ENCODE measurements at regions not wholly inside any gene's neighbourhood (a gene's known extent, or its start where the extent isn't known, plus 50 kb on each side); places are given as distances from the start of the nearest gene placed in this dataset.

GRCh38 chr20:52342913-52343312, 151.3 kb upstream of the ZFP64 start:
- Histone ChIP-seq H4K20me1 (replicated peaks in 1 of 2; ENCODE audit: control insufficient read depth in 1 of 2, insufficient read depth in 2 of 2, low read length in 2 of 2) (no peaks in the 10 kb centered on the region), H3K79me2 (ENCODE audit: control insufficient read depth in 1 of 2, insufficient read depth in 2 of 2, low read length in 2 of 2) (no peaks in the 10 kb centered on the region), H3K9ac (replicated peaks in 1 of 4; ENCODE audit: extremely low read depth in 1 of 4, low read depth in 3 of 4, low read length in 3 of 4) (no peak overlapping the region), H3K23me2 (ENCODE audit: low read depth, low read length) (no peaks in the 10 kb centered on the region), H2BK120ac (replicated peaks; ENCODE audit: low read depth, low read length) (no peak overlapping the region), H3K56ac (replicated peaks; ENCODE audit: insufficient read length, low read depth, low read length) (no peak overlapping the region), H4K91ac (replicated peaks; ENCODE audit: insufficient read length, low read length) (no peak overlapping the region), H3K18ac (ENCODE audit: extremely low read depth, low read length) (no peak overlapping the region), H3K23ac (ENCODE audit: insufficient read length) (no peak overlapping the region), H3K4me1 (replicated peaks in 1 of 4; ENCODE audit: control insufficient read depth in 3 of 4, insufficient read depth in 4 of 4, low read length in 3 of 4) (no peaks in the 10 kb centered on the region), H2BK5ac (ENCODE audit: low read depth, low read length) (no peak overlapping the region), H2BK20ac (ENCODE audit: low read length) (no peak overlapping the region), H3K27ac (ENCODE audit: low read depth, low read length) (no peak overlapping the region), H3K79me1 (ENCODE audit: low read depth, low read length) (no peaks in the 10 kb centered on the region), H2AK5ac (ENCODE audit: low read depth, low read length) (no peak overlapping the region), H3K14ac (ENCODE audit: insufficient read length) (no peak overlapping the region), H4K5ac (ENCODE audit: insufficient read length, low read depth, low read length) (no peak overlapping the region), H4K8ac (ENCODE audit: extremely low read depth, insufficient read depth, low read length) (no peak overlapping the region), H2BK12ac (ENCODE audit: low read depth, low read length) (no peak overlapping the region), H2AFZ (ENCODE audit: low read length) (no peak overlapping the region), H3K36me3 (ENCODE audit: control insufficient read depth in 2 of 4, insufficient read depth in 4 of 4, low read length in 3 of 4) (no peaks in the 10 kb centered on the region), H2BK15ac (ENCODE audit: low read length) (no peak overlapping the region), H3K27me3 (replicated peaks in 1 of 4; ENCODE audit: control insufficient read depth in 3 of 4, extremely low read depth in 1 of 4, insufficient read depth in 3 of 4, low read length in 3 of 4) (no peaks in the 10 kb centered on the region), H3K4ac (replicated peaks; ENCODE audit: insufficient read length, low read depth, low read length) (no peak overlapping the region), H3K4me2 (ENCODE audit: insufficient read depth in 1 of 2, low read depth in 2 of 2, low read length in 2 of 2) (no peak overlapping the region), H3K9me3 (ENCODE audit: insufficient read depth in 2 of 2, low read depth in 1 of 2, low read length in 1 of 2) (no peaks in the 10 kb centered on the region), H3K4me3 (ENCODE audit: extremely low read depth in 1 of 4, insufficient read depth in 2 of 4, low read depth in 3 of 4, low read length in 4 of 4) (no peak overlapping the region)
- TF ChIP-seq SP2 (IDR thresholded peaks at IDR 0.05; ENCODE audit: low read length) (no peak), GTF2F1 (IDR thresholded peaks at IDR 0.05; ENCODE audit: borderline replicate concordance, low read depth, low read length) (no peak), EZH2 (IDR thresholded peaks at IDR 0.05; ENCODE audit: low read depth, low read length, severe bottlenecking) (no peak), RAD21 (IDR thresholded peaks at IDR 0.05 in 1 of 2, conservative IDR thresholded peaks at IDR 0.05 in 1 of 2; ENCODE audit: low read depth in 2 of 2, low read length in 2 of 2) (peak in 1 of 2 experiments; percentile 11; a peak in 1 of 4 replicates)
- no peak for FAIRE-seq
- POLR2A ChIA-PET (ENCODE audit: partially characterized antibody), result interaction anchor here (0.7 kb wide), 1 partner anchor 824 kb away, joined by 3 read pairs; no protein-coding TSS in a partner anchor
- WGBS, 2 experiments (ENCODE audit: extremely low coverage in 1 of 2, insufficient coverage in 1 of 2, insufficient read length in 1 of 2, insufficient replicate concordance in 2 of 2, low coverage in 1 of 2, low lambda C conversion rate in 2 of 2, missing lambda C conversion rate in 1 of 2), result 92% methylated on average over 3 of the region's 3 CpGs; no CpG with 5 or more reads in 1 of the 2 experiments
- CTCF ChIA-PET (ENCODE audit: partially characterized antibody), result interaction anchor here (1.2 kb wide), 1 partner anchor 31 kb away, joined by 4 read pairs; no protein-coding TSS in a partner anchor
- no peak for DNase-seq (ENCODE audit: low read depth in 1 of 2, low spot score in 2 of 2)

Data from H1 (cell line).